ENCODE measurements at regions not wholly inside any gene's neighbourhood (a gene's known extent, or its start where the extent isn't known, plus 50 kb on each side); places are given as distances from the start of the nearest gene placed in this dataset.

DNA sequence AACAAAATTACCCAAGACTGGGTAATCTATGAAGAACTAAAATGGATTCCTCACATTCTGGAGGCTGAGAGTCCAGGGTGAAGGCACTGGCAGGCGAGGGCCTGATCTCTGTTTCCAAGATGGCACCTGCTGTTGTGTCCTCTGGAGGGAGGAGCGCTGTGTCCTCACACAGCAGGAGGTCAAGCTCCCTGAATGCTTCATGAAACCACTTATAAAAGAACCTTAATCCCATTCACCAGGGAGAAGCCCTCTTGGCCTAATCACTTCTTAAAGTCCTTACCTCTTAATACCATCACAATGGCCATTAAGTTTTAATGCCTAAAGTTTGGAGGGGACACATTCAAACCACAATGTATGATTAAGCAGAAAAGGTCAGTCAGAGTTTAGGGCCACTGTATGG, 172.4 kb downstream of the EMP1 start:
- Histone ChIP-seq H3K27ac (ENCODE audit: low read depth, low read length) (no peak overlapping the region), H3K36me3 (ENCODE audit: control insufficient read depth in 1 of 2, insufficient read depth in 2 of 2, low read length in 2 of 2) (no peaks in the 10 kb centered on the region), H2AFZ (ENCODE audit: low read depth, low read length, poor library complexity, severe bottlenecking) (no peak overlapping the region), H3K4me1 (ENCODE audit: control insufficient read depth in 1 of 2, insufficient read depth in 2 of 2, low read length in 2 of 2) (no peaks in the 10 kb centered on the region), H4K20me1 (ENCODE audit: insufficient read depth) (no peaks in the 10 kb centered on the region), H3K9me3 (ENCODE audit: control insufficient read depth in 1 of 2, insufficient read depth in 1 of 2, low read depth in 1 of 2, low read length in 2 of 2) (no peaks in the 10 kb centered on the region), H3K9ac (ENCODE audit: low read length) (no peak overlapping the region), H3K27me3 (ENCODE audit: insufficient read depth, low read length) (no peaks in the 10 kb centered on the region), H3K4me3 (replicated peaks in 1 of 2; ENCODE audit: low read depth in 1 of 2, low read length in 2 of 2) (no peak overlapping the region), H3K79me2 (ENCODE audit: insufficient read depth, low read length) (no peaks in the 10 kb centered on the region), H3K9me2 (ENCODE audit: insufficient read depth) (no peaks in the 10 kb centered on the region), H3K4me2 (ENCODE audit: low read length) (no peak overlapping the region)
- ChIA-PET RAD21 (ENCODE audit: low non-redundant PET in 1 of 2, low total read pairs in 2 of 2, uncharacterized antibody in 2 of 2, unreplicated experiment in 2 of 2) (no interaction called here), POLR2A (no interaction called here), CTCF (no interaction called here)
- TF ChIP-seq CEBPB (IDR thresholded peaks at IDR 0.05; ENCODE audit: low read depth): no peak
- TF ChIP-seq TCF7L2 (IDR thresholded peaks at IDR 0.05; ENCODE audit: borderline replicate concordance, extremely low read depth, insufficient read depth, insufficient read length): no peak
- TF ChIP-seq FOSL1 (IDR thresholded peaks at IDR 0.05; ENCODE audit: low read depth): no peak
- TF ChIP-seq CBX3 (IDR thresholded peaks at IDR 0.05; ENCODE audit: low read depth): no peak
- no peak for TF ChIP-seq SP1 (IDR thresholded peaks at IDR 0.05; ENCODE audit: low read depth)
- no peak for TF ChIP-seq POLR2A (IDR thresholded peaks at IDR 0.05; ENCODE audit: borderline replicate concordance, extremely low read depth, insufficient read depth, insufficient read length)
- no peak for TF ChIP-seq RAD21 (IDR thresholded peaks at IDR 0.05; ENCODE audit: low read depth)
- TF ChIP-seq, protein P1, sequence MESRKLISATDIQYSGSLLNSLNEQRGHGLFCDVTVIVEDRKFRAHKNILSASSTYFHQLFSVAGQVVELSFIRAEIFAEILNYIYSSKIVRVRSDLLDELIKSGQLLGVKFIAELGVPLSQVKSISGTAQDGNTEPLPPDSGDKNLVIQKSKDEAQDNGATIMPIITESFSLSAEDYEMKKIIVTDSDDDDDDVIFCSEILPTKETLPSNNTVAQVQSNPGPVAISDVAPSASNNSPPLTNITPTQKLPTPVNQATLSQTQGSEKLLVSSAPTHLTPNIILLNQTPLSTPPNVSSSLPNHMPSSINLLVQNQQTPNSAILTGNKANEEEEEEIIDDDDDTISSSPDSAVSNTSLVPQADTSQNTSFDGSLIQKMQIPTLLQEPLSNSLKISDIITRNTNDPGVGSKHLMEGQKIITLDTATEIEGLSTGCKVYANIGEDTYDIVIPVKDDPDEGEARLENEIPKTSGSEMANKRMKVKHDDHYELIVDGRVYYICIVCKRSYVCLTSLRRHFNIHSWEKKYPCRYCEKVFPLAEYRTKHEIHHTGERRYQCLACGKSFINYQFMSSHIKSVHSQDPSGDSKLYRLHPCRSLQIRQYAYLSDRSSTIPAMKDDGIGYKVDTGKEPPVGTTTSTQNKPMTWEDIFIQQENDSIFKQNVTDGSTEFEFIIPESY (IDR thresholded peaks at IDR 0.05; ENCODE audit: extremely low read depth, insufficient replicate concordance, low read length): no peak
- TF ChIP-seq EZH2 (IDR thresholded peaks at IDR 0.05): no peak
- no peak for TF ChIP-seq EGR1 (IDR thresholded peaks at IDR 0.05; ENCODE audit: low read depth)
- TF ChIP-seq JUND (IDR thresholded peaks at IDR 0.05): no peak
- no peak for TF ChIP-seq MAX (IDR thresholded peaks at IDR 0.05)
- no peak for TF ChIP-seq ZNF274 (IDR thresholded peaks at IDR 0.05; ENCODE audit: low read depth, low read length)
- TF ChIP-seq SRF (IDR thresholded peaks at IDR 0.05; ENCODE audit: low read depth): no peak
- TF ChIP-seq EZH2phosphoT487 (IDR thresholded peaks at IDR 0.05; ENCODE audit: borderline replicate concordance): no peak
- no peak for TF ChIP-seq SIN3A (IDR thresholded peaks at IDR 0.05; ENCODE audit: low read depth)
- TF ChIP-seq YY1 (IDR thresholded peaks at IDR 0.05; ENCODE audit: extremely low read depth, insufficient replicate concordance, low read depth, low read length): no peak
- TF ChIP-seq, protein P2, sequence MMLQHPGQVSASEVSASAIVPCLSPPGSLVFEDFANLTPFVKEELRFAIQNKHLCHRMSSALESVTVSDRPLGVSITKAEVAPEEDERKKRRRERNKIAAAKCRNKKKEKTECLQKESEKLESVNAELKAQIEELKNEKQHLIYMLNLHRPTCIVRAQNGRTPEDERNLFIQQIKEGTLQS (IDR thresholded peaks at IDR 0.05): no peak
- BruUV-seq (replicated peaks): no TSS peak
- DNase-seq (ENCODE audit: low read depth, low spot score): no peak
- intact Hi-C loops (cut with micrococcal nuclease): loop anchor here (10.0 kb wide), 1 partner anchor 296 kb away; no protein-coding TSS in a partner anchor
- ATAC-seq: no peak

All from HCT116 (cell line).